ENCODE measurements at regions not wholly inside any gene's neighbourhood (a gene's known extent, or its start where the extent isn't known, plus 50 kb on each side); places are given as distances from the start of the nearest gene placed in this dataset.

DNA sequence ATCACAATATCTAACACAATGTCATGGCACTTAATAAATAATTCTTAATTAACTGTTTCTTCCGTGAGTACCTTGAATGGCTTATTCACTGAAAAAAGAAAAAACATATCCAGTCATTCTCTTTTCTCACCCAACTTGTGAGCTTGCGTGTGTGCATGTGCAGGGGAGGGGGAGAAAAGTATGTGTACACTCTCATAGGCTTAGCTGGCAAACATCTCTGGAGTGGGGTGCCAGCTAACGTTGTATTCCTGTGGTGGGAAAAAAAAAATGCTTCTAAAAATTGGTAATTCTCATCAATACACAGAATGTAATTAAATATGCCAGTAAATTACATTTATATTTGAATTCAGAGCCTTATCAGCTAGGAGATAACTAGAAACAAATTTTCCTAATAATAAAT lies 291.9 kb upstream of the NOX3 start:
- no peak overlapping the region for H3K4me3 ChIP-seq (replicated peaks; ENCODE audit: low read depth, low read length)
- TF ChIP-seq, protein P1, sequence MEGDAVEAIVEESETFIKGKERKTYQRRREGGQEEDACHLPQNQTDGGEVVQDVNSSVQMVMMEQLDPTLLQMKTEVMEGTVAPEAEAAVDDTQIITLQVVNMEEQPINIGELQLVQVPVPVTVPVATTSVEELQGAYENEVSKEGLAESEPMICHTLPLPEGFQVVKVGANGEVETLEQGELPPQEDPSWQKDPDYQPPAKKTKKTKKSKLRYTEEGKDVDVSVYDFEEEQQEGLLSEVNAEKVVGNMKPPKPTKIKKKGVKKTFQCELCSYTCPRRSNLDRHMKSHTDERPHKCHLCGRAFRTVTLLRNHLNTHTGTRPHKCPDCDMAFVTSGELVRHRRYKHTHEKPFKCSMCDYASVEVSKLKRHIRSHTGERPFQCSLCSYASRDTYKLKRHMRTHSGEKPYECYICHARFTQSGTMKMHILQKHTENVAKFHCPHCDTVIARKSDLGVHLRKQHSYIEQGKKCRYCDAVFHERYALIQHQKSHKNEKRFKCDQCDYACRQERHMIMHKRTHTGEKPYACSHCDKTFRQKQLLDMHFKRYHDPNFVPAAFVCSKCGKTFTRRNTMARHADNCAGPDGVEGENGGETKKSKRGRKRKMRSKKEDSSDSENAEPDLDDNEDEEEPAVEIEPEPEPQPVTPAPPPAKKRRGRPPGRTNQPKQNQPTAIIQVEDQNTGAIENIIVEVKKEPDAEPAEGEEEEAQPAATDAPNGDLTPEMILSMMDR (IDR thresholded peaks at IDR 0.05; ENCODE audit: low read length, missing control alignments): no peak
- no peak for DNase-seq (ENCODE audit: low read depth)

DNA sequence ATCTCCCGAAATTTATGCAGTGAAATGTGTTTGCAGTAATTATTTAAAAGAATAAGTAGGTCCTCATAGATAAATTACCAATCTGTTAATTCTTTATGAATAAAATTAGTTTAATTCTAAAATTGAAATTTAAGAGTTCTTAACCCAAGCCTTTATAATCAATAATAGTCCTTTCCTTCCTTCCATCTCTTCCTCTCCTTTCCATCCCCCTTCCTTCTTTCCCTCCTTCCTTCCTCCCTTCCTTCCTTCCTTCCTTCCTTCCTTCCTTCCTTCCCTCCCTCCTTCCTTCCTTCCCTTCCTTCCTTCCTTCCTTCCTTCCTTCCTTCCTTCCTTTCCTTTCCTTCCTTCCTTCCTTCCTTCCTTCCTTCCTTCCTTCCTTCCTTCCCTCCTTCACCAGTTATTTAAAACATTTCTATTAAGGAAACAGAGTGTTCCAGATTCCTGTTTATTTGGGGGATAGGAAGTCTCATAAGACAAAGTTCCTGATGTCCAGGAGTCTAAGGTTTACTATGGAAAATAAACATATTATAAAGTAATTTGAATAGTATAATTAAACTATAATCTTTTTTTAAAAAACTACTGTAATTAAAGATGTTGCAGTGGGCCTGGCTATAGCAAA lies 285.3 kb upstream of the NOX3 start:
- TF ChIP-seq, protein P1 (IDR thresholded peaks at IDR 0.05; ENCODE audit: low read length, missing control alignments): no peak
- no peak for DNase-seq (ENCODE audit: low read depth)
- no peak overlapping the region for H3K4me3 ChIP-seq (replicated peaks; ENCODE audit: low read depth, low read length)

DNA sequence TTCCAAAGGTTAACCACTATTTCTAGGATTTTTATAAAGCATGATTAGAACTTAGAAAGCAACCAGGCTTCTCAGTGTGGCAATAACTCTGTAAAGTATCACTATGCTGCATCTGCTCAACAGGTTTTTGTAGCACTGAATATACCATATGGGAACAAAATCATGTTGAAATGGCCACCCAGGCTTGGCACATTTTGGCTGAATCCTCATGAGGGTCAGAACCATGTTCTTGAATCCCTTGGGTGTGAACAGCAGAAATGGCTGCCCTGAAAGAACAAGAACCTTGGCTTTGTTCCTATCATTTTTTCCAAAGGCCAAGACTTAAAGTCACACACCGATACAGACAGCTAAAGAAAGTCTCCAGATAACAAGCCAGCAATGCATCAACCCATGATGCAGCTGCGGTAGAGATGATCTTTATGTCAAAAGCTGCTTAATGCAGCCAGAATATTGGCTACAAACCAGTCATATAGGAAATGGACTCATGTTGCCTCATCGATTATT lies 283.0 kb upstream of the NOX3 start:
- no peak for DNase-seq (ENCODE audit: low read depth)
- H3K4me3 ChIP-seq (replicated peaks; ENCODE audit: low read depth, low read length): no peak overlapping the region
- TF ChIP-seq, protein P1 (IDR thresholded peaks at IDR 0.05; ENCODE audit: low read length, missing control alignments): no peak

DNA sequence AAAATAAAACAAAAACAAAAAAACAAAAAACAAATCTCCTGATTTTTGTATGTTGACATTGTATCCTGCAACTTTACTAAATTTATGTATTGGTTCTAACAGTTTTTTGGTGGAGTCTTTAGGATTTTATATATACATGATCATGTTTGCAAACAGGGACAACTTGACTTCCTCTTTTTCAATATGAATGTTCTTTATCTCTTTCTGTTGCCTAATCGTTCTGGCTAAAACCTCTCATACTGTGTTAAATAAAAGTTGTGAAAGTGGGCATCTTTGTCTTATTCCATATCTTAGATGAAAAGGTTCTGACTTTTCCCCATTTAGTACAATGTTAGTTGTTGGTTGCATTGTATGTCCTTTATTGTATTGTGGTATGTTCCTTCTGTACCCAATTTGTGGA lies 261.7 kb upstream of the NOX3 start:
- no peak for DNase-seq (ENCODE audit: low read depth)
- H3K4me3 ChIP-seq (replicated peaks; ENCODE audit: low read depth, low read length): no peak overlapping the region
- TF ChIP-seq, protein P1 (IDR thresholded peaks at IDR 0.05; ENCODE audit: low read length, missing control alignments): no peak

DNA sequence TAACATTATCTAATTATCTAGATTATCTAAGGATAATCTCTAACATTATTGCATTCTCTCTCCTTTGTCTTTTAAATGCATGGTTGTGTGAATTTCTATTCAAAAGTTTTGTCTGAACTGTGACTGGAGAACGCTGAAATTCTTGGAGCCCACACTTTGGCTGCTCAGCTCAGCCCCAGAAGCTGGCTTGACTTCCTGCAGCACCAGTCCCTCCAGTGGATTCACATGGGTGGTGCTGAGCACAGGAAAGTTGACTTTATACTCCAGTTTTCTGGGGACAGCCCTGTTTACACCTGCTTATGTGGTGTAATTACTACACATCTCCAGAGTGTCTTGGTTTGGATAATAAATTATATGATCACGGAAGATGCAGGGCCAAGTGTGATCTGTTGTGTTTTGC lies 255.1 kb upstream of the NOX3 start:
- no peak for DNase-seq (ENCODE audit: low read depth)
- TF ChIP-seq, protein P1 (IDR thresholded peaks at IDR 0.05; ENCODE audit: low read length, missing control alignments): no peak
- H3K4me3 ChIP-seq (replicated peaks; ENCODE audit: low read depth, low read length): no peak overlapping the region

DNA sequence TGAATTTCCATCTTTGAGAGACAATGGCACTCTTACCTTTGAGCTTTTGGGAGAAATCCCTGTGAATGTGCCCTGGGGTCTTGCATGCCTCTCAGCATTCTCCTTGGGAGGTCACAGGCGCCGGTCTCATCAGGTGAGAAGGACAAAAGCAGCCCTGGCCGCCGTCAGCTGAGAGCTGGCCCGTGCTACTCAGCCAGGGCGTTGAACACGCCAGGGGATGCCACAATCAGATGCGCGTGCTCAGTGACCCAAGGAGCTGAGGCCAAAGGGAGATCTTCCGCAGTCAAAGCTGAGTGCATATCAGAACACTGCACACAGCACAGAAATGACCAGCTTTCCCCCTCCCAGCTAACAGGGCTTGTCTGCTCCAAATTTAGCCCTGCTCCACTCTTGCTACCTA lies 253.6 kb upstream of the NOX3 start:
- no peak overlapping the region for H3K4me3 ChIP-seq (replicated peaks; ENCODE audit: low read depth, low read length)
- TF ChIP-seq, protein P1 (IDR thresholded peaks at IDR 0.05; ENCODE audit: low read length, missing control alignments): no peak
- no peak for DNase-seq (ENCODE audit: low read depth)

DNA sequence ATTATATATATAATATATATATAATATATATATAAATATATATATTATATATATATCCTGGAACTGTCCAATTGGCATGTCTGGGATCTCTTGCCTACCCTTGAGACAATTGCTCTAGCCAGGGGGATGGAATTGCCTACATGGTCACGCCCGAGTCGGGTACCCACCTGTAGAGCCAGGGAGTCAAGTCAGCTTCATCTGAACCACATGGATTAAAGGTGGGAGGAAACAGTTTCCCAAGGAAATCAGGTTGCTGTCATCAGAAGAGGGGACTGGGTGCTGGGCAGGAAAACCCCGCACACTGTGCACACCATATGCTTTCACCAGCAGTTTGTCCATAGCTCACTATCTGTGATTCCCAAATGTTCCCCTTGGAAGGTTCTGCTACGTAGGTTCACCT lies 252.5 kb upstream of the NOX3 start:
- no peak for DNase-seq (ENCODE audit: low read depth)
- TF ChIP-seq, protein P1 (IDR thresholded peaks at IDR 0.05; ENCODE audit: low read length, missing control alignments): no peak
- no peak overlapping the region for H3K4me3 ChIP-seq (replicated peaks; ENCODE audit: low read depth, low read length)
